NCI-H2171 treated with DMSO at 0.1 percent for 48 hours (cell line): ENCODE measurements at regions not wholly inside any gene's neighbourhood (a gene's known extent, or its start where the extent isn't known, plus 50 kb on each side); places are given as distances from the start of the nearest gene placed in this dataset.

ENCODE experiments used
- DNase-seq: peaks from one replicate; lab custom pipeline; 2025; lab: John Stamatoyannopoulos, UW

DNA sequence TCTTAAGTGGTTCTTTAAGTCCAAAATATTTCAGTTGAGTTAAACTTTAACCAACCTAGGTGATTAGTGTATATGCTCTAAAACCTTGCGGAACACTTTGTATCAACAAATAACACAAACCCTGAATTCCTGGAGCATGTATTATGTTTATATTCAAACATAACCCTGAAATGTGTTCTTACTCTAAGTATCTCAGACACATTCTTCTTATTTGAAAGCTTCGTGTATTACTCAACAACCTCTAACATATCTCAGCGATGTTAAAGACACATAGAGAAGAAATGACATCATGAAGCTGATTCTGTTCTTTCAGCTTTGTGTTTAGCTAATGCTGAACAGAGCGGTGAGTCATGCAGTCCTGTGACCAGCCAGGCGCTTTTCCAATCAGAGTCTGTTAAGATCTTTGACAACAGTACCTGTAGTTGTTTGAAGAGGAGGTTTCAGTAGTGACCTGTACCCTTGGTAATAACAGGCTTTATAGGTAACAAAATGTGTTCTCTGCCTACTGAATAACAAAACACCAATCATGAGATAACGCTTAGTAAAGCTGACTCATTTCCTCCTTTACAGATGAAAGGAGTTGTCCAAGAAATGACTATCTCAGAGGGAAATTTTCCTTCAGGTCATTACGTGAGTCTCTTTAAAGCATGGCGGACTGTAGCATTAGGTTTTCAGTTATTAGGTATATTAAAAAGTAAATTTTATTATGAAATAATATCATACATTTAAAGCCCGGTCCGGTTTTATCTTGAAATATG is 67.3 kb upstream of the KLF6 start:
- no peak for DNase-seq

- no peak for DNase-seq
Measured at GRCh38 chr10:3850999-3851937, 66.3 kb upstream of the KLF6 start.

GRCh38 chr10:3848775-3849635 is 64.0 kb upstream of the KLF6 start:
- no peak for DNase-seq

- no peak for DNase-seq
Measured at GRCh38 chr10:3848005-3848774, 63.2 kb upstream of the KLF6 start.

DNA sequence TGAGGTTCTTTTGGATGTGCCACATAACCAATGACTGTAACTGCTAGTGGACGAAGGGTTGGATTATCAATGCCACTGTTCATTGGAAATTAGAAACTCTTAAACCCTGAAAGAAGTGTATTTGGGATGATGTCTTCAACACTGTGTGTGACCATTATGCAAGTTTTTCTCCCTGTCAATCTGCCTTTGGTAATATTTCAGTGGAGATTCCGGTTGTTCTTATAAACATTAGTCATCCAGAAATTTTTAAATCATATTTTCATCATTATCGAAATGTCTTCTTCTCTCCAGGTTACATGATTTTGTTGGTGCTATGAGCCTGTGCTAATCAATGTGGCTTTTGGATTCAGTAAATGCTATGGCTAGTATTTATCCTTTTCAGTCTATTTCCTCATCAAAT is 61.7 kb upstream of the KLF6 start:
- no peak for DNase-seq

DNA sequence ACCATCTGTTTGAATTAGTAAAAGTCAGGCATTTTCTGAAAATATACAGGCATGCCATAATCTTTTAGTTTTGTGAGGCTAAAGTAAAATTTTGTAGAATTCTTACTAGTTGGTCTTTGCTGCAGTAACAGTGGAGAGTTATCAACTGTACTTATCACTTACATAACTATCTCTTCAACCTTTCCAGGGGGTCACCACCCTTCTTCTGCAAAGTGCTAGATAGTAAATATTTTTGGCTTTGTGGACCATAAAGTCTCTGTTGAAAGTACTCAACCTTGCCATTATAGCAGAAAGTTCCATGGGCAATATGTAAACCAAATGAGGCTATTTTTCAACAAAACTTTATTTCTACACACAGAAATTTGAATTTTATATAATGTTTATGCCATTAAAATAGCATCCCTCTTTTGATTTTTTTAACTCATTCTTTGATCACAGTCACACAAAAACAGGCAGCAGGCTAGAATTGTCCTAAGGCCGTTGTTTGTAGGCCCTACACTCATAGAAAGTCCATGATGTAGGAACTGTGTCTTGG is 59.5 kb upstream of the KLF6 start:
- no peak for DNase-seq

GRCh38 chr10:3838460-3839437 is 53.7 kb upstream of the KLF6 start:
- DNase-seq: no peak

DNA sequence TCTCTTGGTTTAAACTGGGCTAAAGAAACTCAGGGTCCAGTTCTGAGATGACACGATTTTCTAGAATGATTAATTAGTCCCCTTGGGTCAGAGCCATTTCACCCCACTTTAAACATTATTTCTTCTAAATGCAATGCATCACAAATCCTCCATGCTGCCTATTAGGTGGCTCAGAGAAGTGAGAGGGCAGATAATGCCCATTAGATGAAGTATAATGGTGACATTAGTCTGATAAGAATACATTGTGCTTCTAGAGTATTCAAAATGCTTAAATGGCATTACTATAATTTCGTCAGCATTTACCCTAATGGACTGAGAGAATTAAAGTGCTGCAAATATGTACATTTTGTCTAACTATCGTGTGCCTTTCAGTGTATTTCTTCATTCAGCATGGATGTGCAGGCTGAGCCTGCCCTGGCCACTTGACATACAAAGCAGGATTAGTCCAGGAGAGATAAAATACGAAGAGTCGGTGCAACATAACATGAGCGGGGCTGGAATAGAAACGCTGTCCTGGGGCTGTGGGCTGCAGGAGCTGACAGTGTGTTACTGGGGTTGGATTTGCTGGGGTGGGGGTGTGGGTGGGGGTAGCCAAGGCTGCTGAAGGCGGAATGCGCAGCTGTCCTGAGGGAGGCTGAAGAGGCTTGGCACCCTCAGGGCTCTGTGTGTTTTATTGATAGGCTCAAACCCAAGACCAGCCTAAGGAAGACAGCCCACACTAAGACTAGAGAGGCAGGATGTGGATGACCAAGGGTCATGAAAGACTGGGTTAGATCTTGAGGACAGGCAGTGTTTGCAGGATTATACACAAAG is 52.8 kb upstream of the KLF6 start:
- DNase-seq: no peak

- no peak for DNase-seq
Measured at GRCh38 chr10:3836222-3836820, 51.3 kb upstream of the KLF6 start.

DNA sequence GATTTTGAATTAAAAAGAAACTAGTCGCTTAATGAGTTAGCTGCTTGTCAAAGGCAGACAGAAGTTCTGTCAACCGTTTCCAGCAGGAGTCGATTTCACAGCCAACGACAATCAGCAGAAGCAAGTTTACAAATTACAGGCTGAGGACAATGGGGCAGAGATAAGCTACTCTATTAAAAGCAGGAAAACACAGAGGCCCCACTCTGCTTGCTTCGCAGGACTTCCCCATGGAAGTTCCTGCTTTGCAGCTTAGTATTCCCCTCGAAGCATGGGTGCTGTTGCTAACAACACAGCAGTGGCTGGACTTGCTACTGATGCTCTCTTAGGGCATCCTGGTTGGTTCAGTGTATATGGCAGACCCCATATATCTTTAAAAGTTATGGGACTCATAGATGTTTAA is 50.8 kb upstream of the KLF6 start:
- DNase-seq: no peak

GRCh38 chr10:3834947-3835346 is 49.9 kb upstream of the KLF6 start:
- no peak for DNase-seq
